HFFc6 (cell line): ENCODE measurements at regions not wholly inside any gene's neighbourhood (a gene's known extent, or its start where the extent isn't known, plus 50 kb on each side); places are given as distances from the start of the nearest gene placed in this dataset.

Experiments used
- DNase-seq: peaks from one replicate; pipeline ENCODE4 v3.0.0-alpha.2; 2018
- H3K27ac Mint-ChIP-seq: 2 replicates; pipeline ENCODE4 v1.8.0; 2020; ENCODE audit warnings: mild to moderate bottlenecking, mixed read lengths
- H3K27me3 Mint-ChIP-seq: 2 replicates; pipeline ENCODE4 v1.8.0; 2021; ENCODE audit warnings: mild to moderate bottlenecking, moderate library complexity, mixed read lengths; ENCODE audit not compliant: insufficient read depth
- H3K36me3 Mint-ChIP-seq: 2 replicates; pipeline ENCODE4 v1.8.0; 2021; ENCODE audit warnings: low read depth, mixed read lengths
- H3K4me1 Mint-ChIP-seq: 2 replicates; pipeline ENCODE4 v1.8.0; 2020; ENCODE audit warnings: low read depth, mixed read lengths
- H3K4me3 Mint-ChIP-seq: 2 replicates; pipeline ENCODE4 v1.8.0; 2020; ENCODE audit warnings: mild to moderate bottlenecking, moderate library complexity, mixed read lengths
- H3K9me3 Mint-ChIP-seq: 2 replicates; pipeline ENCODE4 v1.8.0; 2020; ENCODE audit warnings: mild to moderate bottlenecking, mixed read lengths
- CTCF ChIP-seq: fragments of 200-600 bp; sonication (generic); IDR thresholded peaks from 2 replicates; pipeline ENCODE4 v1.5.0; 2021; ENCODE audit warnings: antibody characterized with exemption, mild to moderate bottlenecking

- no peaks in the 10 kb centered on the region for H3K27me3 Mint-ChIP-seq
- DNase-seq = peak; percentile 78
- peaks cover 36% of the 10 kb centered on the region for H3K4me1 Mint-ChIP-seq
- peak overlapping the region; percentile 93 for H3K27ac Mint-ChIP-seq
- no peak for TF ChIP-seq CTCF
- peak overlapping the region; percentile 76 for H3K4me3 Mint-ChIP-seq
- H3K9me3 Mint-ChIP-seq = no peaks in the 10 kb centered on the region
- no peaks in the 10 kb centered on the region for H3K36me3 Mint-ChIP-seq
These were observed 275.5 kb upstream of the RUNX1 start for GRCh38 chr21:35324372-35325220.

- Mint-ChIP-seq H3K27me3 (no peaks in the 10 kb centered on the region), H3K27ac (peak overlapping the region; percentile 93), H3K36me3 (no peaks in the 10 kb centered on the region), H3K4me3 (peak overlapping the region; percentile 76), H3K9me3 (no peaks in the 10 kb centered on the region), H3K4me1 (peaks cover 42% of the 10 kb centered on the region)
- DNase-seq = no peak
- no peak for TF ChIP-seq CTCF
These were observed 274.8 kb upstream of the RUNX1 start for GRCh38 chr21:35323947-35324346.

- no peak for DNase-seq
- peaks cover 2% of the 10 kb centered on the region; the same call in 1 of the 2 replicates for H3K27me3 Mint-ChIP-seq
- peaks cover 49% of the 10 kb centered on the region for H3K4me1 Mint-ChIP-seq
- TF ChIP-seq CTCF = no peak
- H3K27ac Mint-ChIP-seq = no peak overlapping the region
- H3K4me3 Mint-ChIP-seq = no peak overlapping the region
- H3K9me3 Mint-ChIP-seq = no peaks in the 10 kb centered on the region
- H3K36me3 Mint-ChIP-seq = no peaks in the 10 kb centered on the region
These were observed 272.5 kb upstream of the RUNX1 start for GRCh38 chr21:35321322-35322200.

- Mint-ChIP-seq H3K4me1 (peaks cover 35% of the 10 kb centered on the region), H3K36me3 (no peaks in the 10 kb centered on the region), H3K4me3 (no peak overlapping the region), H3K27me3 (peaks cover 2% of the 10 kb centered on the region; the same call in 1 of the 2 replicates), H3K9me3 (no peaks in the 10 kb centered on the region), H3K27ac (no peak overlapping the region)
- no peak for TF ChIP-seq CTCF
- DNase-seq = no peak
These were observed 270.7 kb upstream of the RUNX1 start for GRCh38 chr21:35319684-35320283.

DNA sequence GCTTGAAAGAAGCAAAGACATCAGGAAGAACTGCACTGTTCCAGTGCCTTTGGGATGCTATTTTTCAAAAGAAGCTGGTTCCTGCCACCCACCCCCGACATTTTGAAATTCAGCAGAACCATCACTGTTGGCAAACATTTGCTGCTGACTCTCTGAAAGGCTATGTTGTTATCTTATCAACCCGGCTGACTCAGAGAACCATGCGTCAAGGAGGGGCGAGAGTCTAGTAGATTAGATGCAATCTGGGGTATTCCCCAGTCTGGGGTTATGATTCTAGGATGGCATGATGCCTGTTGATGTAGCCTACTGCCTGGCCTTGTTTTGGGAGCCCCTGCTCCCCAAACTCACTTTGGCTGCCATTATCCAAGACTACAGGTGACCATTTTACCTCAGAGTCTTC is 267.8 kb upstream of the RUNX1 start:
- no peak for DNase-seq
- Mint-ChIP-seq H3K27me3 (peaks cover 2% of the 10 kb centered on the region), H3K36me3 (no peaks in the 10 kb centered on the region), H3K9me3 (no peaks in the 10 kb centered on the region), H3K4me3 (no peak overlapping the region), H3K27ac (no peak overlapping the region), H3K4me1 (peaks cover 20% of the 10 kb centered on the region)
- TF ChIP-seq CTCF = no peak
